ENCODE measurements at regions not wholly inside any gene's neighbourhood (a gene's known extent, or its start where the extent isn't known, plus 50 kb on each side); places are given as distances from the start of the nearest gene placed in this dataset.

DNA sequence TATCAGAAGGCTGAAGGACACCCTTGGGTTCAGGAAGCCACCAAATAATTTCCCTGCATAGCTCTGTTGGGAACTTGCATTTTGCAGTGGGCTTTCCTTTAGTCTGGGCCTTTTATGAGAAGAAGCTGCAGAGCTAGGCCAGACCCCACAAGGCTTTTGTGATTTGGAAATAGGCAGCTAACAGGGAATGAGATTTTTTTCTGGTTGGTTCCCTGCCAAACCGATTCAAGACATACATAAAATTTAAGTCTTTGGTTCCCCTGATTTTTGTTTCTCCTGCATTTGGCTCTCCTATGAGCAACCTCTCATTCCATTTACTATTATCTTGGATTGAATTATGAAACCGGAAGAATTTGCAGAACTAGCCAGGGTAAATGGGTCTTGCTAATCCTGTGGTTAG lies 81.5 kb upstream of the PTCH1 start:
- no peaks in the 10 kb centered on the region for H3K79me2 ChIP-seq (ENCODE audit: insufficient read depth, low read length)
- in situ Hi-C loops (cut with HindIII; ENCODE audit: extremely low pct_ligation_motif_present, low pct_unique_long_range_greater_than_20kb) (no loop called here), intact Hi-C loops (cut with micrococcal nuclease; ENCODE audit: unreplicated experiment) (no loop called here)
- DNase-seq (ENCODE audit: low spot score) (no peak), ATAC-seq (no peak), FAIRE-seq (no peak)
- H3K4me3 ChIP-seq (replicated peaks in 1 of 3; ENCODE audit: insufficient read depth in 1 of 3, low read depth in 2 of 3, low read length in 3 of 3) = no peak overlapping the region
- ChIA-PET POLR2A (no interaction called here), CTCF (ENCODE audit: low intra/inter-chr PET ratio, low total read pairs) (no interaction called here)
- H3K9ac ChIP-seq (ENCODE audit: insufficient read depth, low read depth, low read length) = no peak overlapping the region
- 0 out of 2 replicates have a peak, but pooled peaks cover 6% of the 10 kb centered on the region for H3K4me1 ChIP-seq (ENCODE audit: insufficient read depth, low read length)
- BruUV-seq (replicated peaks) = no TSS peak
- 0% methylated on average over 2 of the region's 2 CpGs for WGBS (ENCODE audit: low lambda C conversion rate)
- H3K4me2 ChIP-seq (ENCODE audit: low read depth, low read length) = no peak overlapping the region
- no peak overlapping the region for H3K27ac ChIP-seq (ENCODE audit: extremely low read length, insufficient read depth, low read length)
- no peaks in the 10 kb centered on the region for H3K9me3 ChIP-seq (ENCODE audit: low read length)
- H2AFZ ChIP-seq (ENCODE audit: low read length) = no peak overlapping the region
- no peaks in the 10 kb centered on the region for H4K20me1 ChIP-seq (ENCODE audit: insufficient read depth, low read length)
- H3K27me3 ChIP-seq (ENCODE audit: control insufficient read depth in 1 of 2, insufficient read depth in 2 of 2, low read length in 2 of 2) = peaks cover 2 to 58% of the 10 kb centered on the region in 2 experiments; a peak in 4 of 5 replicates
- no peaks in the 10 kb centered on the region for H3K36me3 ChIP-seq (replicated peaks in 1 of 2; ENCODE audit: control insufficient read depth in 1 of 2, insufficient read depth in 2 of 2, low read length in 2 of 2)
- no peak for TF ChIP-seq MAFG (CRISPR knock-in tag; IDR thresholded peaks at IDR 0.05)
- no peak for TF ChIP-seq ZBTB7B (CRISPR knock-in tag; IDR thresholded peaks at IDR 0.05)
- TF ChIP-seq, protein P1, sequence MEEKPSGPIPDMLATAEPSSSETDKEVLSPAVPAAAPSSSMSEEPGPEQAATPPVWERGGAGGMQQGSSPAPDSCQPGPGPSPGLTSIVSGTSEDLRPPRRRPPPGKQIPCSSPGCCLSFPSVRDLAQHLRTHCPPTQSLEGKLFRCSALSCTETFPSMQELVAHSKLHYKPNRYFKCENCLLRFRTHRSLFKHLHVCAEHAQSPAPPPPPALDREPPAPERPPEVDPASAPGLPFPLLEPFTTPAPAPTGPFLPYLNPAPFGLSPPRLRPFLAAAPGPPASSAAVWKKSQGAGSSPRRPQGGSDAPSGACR (CRISPR knock-in tag; IDR thresholded peaks at IDR 0.05) = no peak
- no peak for TF ChIP-seq MBNL3 (CRISPR knock-in tag; conservative IDR thresholded peaks at IDR 0.05)
- TF ChIP-seq, protein P2, sequence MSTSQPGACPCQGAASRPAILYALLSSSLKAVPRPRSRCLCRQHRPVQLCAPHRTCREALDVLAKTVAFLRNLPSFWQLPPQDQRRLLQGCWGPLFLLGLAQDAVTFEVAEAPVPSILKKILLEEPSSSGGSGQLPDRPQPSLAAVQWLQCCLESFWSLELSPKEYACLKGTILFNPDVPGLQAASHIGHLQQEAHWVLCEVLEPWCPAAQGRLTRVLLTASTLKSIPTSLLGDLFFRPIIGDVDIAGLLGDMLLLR (CRISPR knock-in tag; IDR thresholded peaks at IDR 0.05) = no peak
- TF ChIP-seq, protein P3, sequence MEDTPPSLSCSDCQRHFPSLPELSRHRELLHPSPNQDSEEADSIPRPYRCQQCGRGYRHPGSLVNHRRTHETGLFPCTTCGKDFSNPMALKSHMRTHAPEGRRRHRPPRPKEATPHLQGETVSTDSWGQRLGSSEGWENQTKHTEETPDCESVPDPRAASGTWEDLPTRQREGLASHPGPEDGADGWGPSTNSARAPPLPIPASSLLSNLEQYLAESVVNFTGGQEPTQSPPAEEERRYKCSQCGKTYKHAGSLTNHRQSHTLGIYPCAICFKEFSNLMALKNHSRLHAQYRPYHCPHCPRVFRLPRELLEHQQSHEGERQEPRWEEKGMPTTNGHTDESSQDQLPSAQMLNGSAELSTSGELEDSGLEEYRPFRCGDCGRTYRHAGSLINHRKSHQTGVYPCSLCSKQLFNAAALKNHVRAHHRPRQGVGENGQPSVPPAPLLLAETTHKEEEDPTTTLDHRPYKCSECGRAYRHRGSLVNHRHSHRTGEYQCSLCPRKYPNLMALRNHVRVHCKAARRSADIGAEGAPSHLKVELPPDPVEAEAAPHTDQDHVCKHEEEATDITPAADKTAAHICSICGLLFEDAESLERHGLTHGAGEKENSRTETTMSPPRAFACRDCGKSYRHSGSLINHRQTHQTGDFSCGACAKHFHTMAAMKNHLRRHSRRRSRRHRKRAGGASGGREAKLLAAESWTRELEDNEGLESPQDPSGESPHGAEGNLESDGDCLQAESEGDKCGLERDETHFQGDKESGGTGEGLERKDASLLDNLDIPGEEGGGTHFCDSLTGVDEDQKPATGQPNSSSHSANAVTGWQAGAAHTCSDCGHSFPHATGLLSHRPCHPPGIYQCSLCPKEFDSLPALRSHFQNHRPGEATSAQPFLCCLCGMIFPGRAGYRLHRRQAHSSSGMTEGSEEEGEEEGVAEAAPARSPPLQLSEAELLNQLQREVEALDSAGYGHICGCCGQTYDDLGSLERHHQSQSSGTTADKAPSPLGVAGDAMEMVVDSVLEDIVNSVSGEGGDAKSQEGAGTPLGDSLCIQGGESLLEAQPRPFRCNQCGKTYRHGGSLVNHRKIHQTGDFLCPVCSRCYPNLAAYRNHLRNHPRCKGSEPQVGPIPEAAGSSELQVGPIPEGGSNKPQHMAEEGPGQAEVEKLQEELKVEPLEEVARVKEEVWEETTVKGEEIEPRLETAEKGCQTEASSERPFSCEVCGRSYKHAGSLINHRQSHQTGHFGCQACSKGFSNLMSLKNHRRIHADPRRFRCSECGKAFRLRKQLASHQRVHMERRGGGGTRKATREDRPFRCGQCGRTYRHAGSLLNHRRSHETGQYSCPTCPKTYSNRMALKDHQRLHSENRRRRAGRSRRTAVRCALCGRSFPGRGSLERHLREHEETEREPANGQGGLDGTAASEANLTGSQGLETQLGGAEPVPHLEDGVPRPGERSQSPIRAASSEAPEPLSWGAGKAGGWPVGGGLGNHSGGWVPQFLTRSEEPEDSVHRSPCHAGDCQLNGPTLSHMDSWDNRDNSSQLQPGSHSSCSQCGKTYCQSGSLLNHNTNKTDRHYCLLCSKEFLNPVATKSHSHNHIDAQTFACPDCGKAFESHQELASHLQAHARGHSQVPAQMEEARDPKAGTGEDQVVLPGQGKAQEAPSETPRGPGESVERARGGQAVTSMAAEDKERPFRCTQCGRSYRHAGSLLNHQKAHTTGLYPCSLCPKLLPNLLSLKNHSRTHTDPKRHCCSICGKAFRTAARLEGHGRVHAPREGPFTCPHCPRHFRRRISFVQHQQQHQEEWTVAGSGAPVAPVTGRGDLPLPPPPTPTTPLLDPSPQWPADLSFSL (CRISPR knock-in tag; IDR thresholded peaks at IDR 0.05) = no peak
- TF ChIP-seq, protein P4, sequence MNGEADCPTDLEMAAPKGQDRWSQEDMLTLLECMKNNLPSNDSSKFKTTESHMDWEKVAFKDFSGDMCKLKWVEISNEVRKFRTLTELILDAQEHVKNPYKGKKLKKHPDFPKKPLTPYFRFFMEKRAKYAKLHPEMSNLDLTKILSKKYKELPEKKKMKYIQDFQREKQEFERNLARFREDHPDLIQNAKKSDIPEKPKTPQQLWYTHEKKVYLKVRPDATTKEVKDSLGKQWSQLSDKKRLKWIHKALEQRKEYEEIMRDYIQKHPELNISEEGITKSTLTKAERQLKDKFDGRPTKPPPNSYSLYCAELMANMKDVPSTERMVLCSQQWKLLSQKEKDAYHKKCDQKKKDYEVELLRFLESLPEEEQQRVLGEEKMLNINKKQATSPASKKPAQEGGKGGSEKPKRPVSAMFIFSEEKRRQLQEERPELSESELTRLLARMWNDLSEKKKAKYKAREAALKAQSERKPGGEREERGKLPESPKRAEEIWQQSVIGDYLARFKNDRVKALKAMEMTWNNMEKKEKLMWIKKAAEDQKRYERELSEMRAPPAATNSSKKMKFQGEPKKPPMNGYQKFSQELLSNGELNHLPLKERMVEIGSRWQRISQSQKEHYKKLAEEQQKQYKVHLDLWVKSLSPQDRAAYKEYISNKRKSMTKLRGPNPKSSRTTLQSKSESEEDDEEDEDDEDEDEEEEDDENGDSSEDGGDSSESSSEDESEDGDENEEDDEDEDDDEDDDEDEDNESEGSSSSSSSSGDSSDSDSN (CRISPR knock-in tag; IDR thresholded peaks at IDR 0.05) = no peak
- TF ChIP-seq, protein P5, sequence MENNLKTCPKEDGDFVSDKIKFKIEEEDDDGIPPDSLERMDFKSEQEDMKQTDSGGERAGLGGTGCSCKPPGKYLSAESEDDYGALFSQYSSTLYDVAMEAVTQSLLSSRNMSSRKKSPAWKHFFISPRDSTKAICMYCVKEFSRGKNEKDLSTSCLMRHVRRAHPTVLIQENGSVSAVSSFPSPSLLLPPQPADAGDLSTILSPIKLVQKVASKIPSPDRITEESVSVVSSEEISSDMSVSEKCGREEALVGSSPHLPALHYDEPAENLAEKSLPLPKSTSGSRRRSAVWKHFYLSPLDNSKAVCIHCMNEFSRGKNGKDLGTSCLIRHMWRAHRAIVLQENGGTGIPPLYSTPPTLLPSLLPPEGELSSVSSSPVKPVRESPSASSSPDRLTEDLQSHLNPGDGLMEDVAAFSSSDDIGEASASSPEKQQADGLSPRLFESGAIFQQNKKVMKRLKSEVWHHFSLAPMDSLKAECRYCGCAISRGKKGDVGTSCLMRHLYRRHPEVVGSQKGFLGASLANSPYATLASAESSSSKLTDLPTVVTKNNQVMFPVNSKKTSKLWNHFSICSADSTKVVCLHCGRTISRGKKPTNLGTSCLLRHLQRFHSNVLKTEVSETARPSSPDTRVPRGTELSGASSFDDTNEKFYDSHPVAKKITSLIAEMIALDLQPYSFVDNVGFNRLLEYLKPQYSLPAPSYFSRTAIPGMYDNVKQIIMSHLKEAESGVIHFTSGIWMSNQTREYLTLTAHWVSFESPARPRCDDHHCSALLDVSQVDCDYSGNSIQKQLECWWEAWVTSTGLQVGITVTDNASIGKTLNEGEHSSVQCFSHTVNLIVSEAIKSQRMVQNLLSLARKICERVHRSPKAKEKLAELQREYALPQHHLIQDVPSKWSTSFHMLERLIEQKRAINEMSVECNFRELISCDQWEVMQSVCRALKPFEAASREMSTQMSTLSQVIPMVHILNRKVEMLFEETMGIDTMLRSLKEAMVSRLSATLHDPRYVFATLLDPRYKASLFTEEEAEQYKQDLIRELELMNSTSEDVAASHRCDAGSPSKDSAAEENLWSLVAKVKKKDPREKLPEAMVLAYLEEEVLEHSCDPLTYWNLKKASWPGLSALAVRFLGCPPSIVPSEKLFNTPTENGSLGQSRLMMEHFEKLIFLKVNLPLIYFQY (CRISPR knock-in tag; IDR thresholded peaks at IDR 0.05; ENCODE audit: borderline replicate concordance) = no peak
- TF ChIP-seq BHLHE40 (IDR thresholded peaks at IDR 0.05; ENCODE audit: low read length) = no peak
- TF ChIP-seq ZNF567 (CRISPR knock-in tag; IDR thresholded peaks at IDR 0.05; ENCODE audit: borderline replicate concordance) = no peak
- TF ChIP-seq HMGA1 (CRISPR knock-in tag; conservative IDR thresholded peaks at IDR 0.05) = no peak

Data from HepG2 (cell line).